NB4 (cell line): ENCODE measurements at regions not wholly inside any gene's neighbourhood (a gene's known extent, or its start where the extent isn't known, plus 50 kb on each side); places are given as distances from the start of the nearest gene placed in this dataset.

Experiments used
- DNase-seq: peaks from one replicate; pipeline ENCODE4 v3.0.0; 2010; ENCODE audit warnings: low read depth
- H3K4me3 ChIP-seq: one replicate; pipeline ENCODE4 v1.5.1; 2011; ENCODE audit warnings: mild to moderate bottlenecking, low read depth, low read length, moderate library complexity
- CTCF ChIP-seq: IDR thresholded peaks from one replicate; pipeline ENCODE4 v1.5.1; 2012; ENCODE audit warnings: low read depth, low read length
- MAX ChIP-seq: IDR thresholded peaks from 2 replicates; pipeline ENCODE4 v1.6.1; 2011; ENCODE audit warnings: low read depth, low read length
- MYC ChIP-seq: IDR thresholded peaks from 2 replicates; pipeline ENCODE4 v1.6.1; 2011; ENCODE audit warnings: low read depth, low read length
- POLR2A ChIP-seq: IDR thresholded peaks from 2 replicates; pipeline ENCODE4 v1.6.1; 2011; ENCODE audit warnings: mild to moderate bottlenecking; ENCODE audit not compliant: insufficient read length; ENCODE audit errors: extremely low read depth

- TF ChIP-seq MAX (no peak), MYC (no peak), POLR2A (no peak), CTCF (no peak)
- no peak overlapping the region for H3K4me3 ChIP-seq
- DNase-seq = no peak
These were observed 83.2 kb upstream of the EIF5 start for GRCh38 chr14:103250874-103251273.

GRCh38 chr14:103255555-103255954, 78.5 kb upstream of the EIF5 start:
- TF ChIP-seq POLR2A (no peak), MAX (no peak), CTCF (no peak), MYC (no peak)
- no peak for DNase-seq
- no peak overlapping the region for H3K4me3 ChIP-seq

GRCh38 chr14:103256406-103256805, 77.6 kb upstream of the EIF5 start:
- no peak for TF ChIP-seq CTCF
- no peak for TF ChIP-seq POLR2A
- no peak for TF ChIP-seq MAX
- no peak for TF ChIP-seq MYC
- H3K4me3 ChIP-seq = no peak overlapping the region
- DNase-seq = no peak

GRCh38 chr14:103257211-103257962, 76.7 kb upstream of the EIF5 start:
- H3K4me3 ChIP-seq = no peak overlapping the region
- no peak for DNase-seq
- TF ChIP-seq CTCF = no peak
- TF ChIP-seq MAX = no peak
- TF ChIP-seq MYC = no peak
- TF ChIP-seq POLR2A = no peak

- no peak overlapping the region for H3K4me3 ChIP-seq
- DNase-seq = no peak
- TF ChIP-seq POLR2A (no peak), CTCF (no peak), MAX (no peak), MYC (no peak)
These were observed 75.8 kb upstream of the EIF5 start for GRCh38 chr14:103258211-103258610.
